ENCODE measurements at regions not wholly inside any gene's neighbourhood (a gene's known extent, or its start where the extent isn't known, plus 50 kb on each side); places are given as distances from the start of the nearest gene placed in this dataset.

- H3K27me3 ChIP-seq (ENCODE audit: control insufficient read depth, low read length): no peaks in the 10 kb centered on the region
- no peaks in the 10 kb centered on the region for H3F3A ChIP-seq (ENCODE audit: control insufficient read depth, insufficient read depth)
- H3K79me2 ChIP-seq (ENCODE audit: control insufficient read depth, low read length): no peaks in the 10 kb centered on the region
- H3K4me3 ChIP-seq (ENCODE audit: low read length): no peak overlapping the region
- TF ChIP-seq CTCF (IDR thresholded peaks at IDR 0.05; ENCODE audit: low read depth, low read length, poor library complexity, severe bottlenecking): no peak
- TF ChIP-seq EZH2phosphoT487 (IDR thresholded peaks at IDR 0.05; ENCODE audit: borderline replicate concordance, low read length): no peak
- no peak overlapping the region for H3K4me2 ChIP-seq (ENCODE audit: low read length)
- H3K9me3 ChIP-seq (ENCODE audit: control insufficient read depth, insufficient read depth, low read length): no peaks in the 10 kb centered on the region
- no peaks in the 10 kb centered on the region for H3K36me3 ChIP-seq (ENCODE audit: control insufficient read depth, low read length)
- H3K4me1 ChIP-seq (ENCODE audit: control insufficient read depth, low read length): no peaks in the 10 kb centered on the region
- H4K20me1 ChIP-seq (ENCODE audit: control insufficient read depth, insufficient read depth, low read depth, low read length): no peaks in the 10 kb centered on the region
- no peak overlapping the region for H3K27ac ChIP-seq (ENCODE audit: low read depth, low read length)
- H3K9me2 ChIP-seq (replicated peaks; ENCODE audit: control insufficient read depth, low read length): no peaks in the 10 kb centered on the region
These were observed 144.0 kb upstream of the CDH6 start for GRCh38 chr5:31049461-31049860.

GRCh38 chr5:31048282-31049270 is 144.9 kb upstream of the CDH6 start:
- no peak overlapping the region for H3K27ac ChIP-seq (ENCODE audit: low read depth, low read length)
- no peak overlapping the region for H3K4me3 ChIP-seq (ENCODE audit: low read length)
- no peaks in the 10 kb centered on the region for H3K4me1 ChIP-seq (ENCODE audit: control insufficient read depth, low read length)
- H4K20me1 ChIP-seq (ENCODE audit: control insufficient read depth, insufficient read depth, low read depth, low read length): no peaks in the 10 kb centered on the region
- no peaks in the 10 kb centered on the region for H3K9me2 ChIP-seq (replicated peaks; ENCODE audit: control insufficient read depth, low read length)
- H3K79me2 ChIP-seq (ENCODE audit: control insufficient read depth, low read length): no peaks in the 10 kb centered on the region
- no peaks in the 10 kb centered on the region for H3K27me3 ChIP-seq (ENCODE audit: control insufficient read depth, low read length)
- H3K4me2 ChIP-seq (ENCODE audit: low read length): no peak overlapping the region
- TF ChIP-seq EZH2phosphoT487 (IDR thresholded peaks at IDR 0.05; ENCODE audit: borderline replicate concordance, low read length) (no peak), CTCF (IDR thresholded peaks at IDR 0.05; ENCODE audit: low read depth, low read length, poor library complexity, severe bottlenecking) (no peak)
- H3K9me3 ChIP-seq (ENCODE audit: control insufficient read depth, insufficient read depth, low read length): no peaks in the 10 kb centered on the region
- no peaks in the 10 kb centered on the region for H3K36me3 ChIP-seq (ENCODE audit: control insufficient read depth, low read length)
- H3F3A ChIP-seq (ENCODE audit: control insufficient read depth, insufficient read depth): no peaks in the 10 kb centered on the region

GRCh38 chr5:31047621-31048020 is 145.9 kb upstream of the CDH6 start:
- H4K20me1 ChIP-seq (ENCODE audit: control insufficient read depth, insufficient read depth, low read depth, low read length): no peaks in the 10 kb centered on the region
- no peak overlapping the region for H3K27ac ChIP-seq (ENCODE audit: low read depth, low read length)
- no peaks in the 10 kb centered on the region for H3K9me3 ChIP-seq (ENCODE audit: control insufficient read depth, insufficient read depth, low read length)
- H3K4me1 ChIP-seq (ENCODE audit: control insufficient read depth, low read length): no peaks in the 10 kb centered on the region
- H3K4me2 ChIP-seq (ENCODE audit: low read length): no peak overlapping the region
- no peaks in the 10 kb centered on the region for H3F3A ChIP-seq (ENCODE audit: control insufficient read depth, insufficient read depth)
- H3K4me3 ChIP-seq (ENCODE audit: low read length): no peak overlapping the region
- H3K27me3 ChIP-seq (ENCODE audit: control insufficient read depth, low read length): no peaks in the 10 kb centered on the region
- H3K79me2 ChIP-seq (ENCODE audit: control insufficient read depth, low read length): no peaks in the 10 kb centered on the region
- H3K9me2 ChIP-seq (replicated peaks; ENCODE audit: control insufficient read depth, low read length): no peaks in the 10 kb centered on the region
- no peak for TF ChIP-seq EZH2phosphoT487 (IDR thresholded peaks at IDR 0.05; ENCODE audit: borderline replicate concordance, low read length)
- TF ChIP-seq CTCF (IDR thresholded peaks at IDR 0.05; ENCODE audit: low read depth, low read length, poor library complexity, severe bottlenecking): no peak
- H3K36me3 ChIP-seq (ENCODE audit: control insufficient read depth, low read length): no peaks in the 10 kb centered on the region
